ENCODE measurements at regions not wholly inside any gene's neighbourhood (a gene's known extent, or its start where the extent isn't known, plus 50 kb on each side); places are given as distances from the start of the nearest gene placed in this dataset.

- Histone ChIP-seq H3K27ac (ENCODE audit: low read depth, low read length) (no peak overlapping the region), H3K79me2 (ENCODE audit: insufficient read depth, low read length) (no peaks in the 10 kb centered on the region), H3K9ac (ENCODE audit: low read length) (no peak overlapping the region), H3K9me3 (ENCODE audit: insufficient read depth, low read depth, low read length) (no peaks in the 10 kb centered on the region), H3K4me2 (ENCODE audit: low read length) (no peak overlapping the region), H2AFZ (ENCODE audit: low read depth, low read length) (no peak overlapping the region), H3K36me3 (ENCODE audit: insufficient read depth, low read length) (no peaks in the 10 kb centered on the region), H3K27me3 (ENCODE audit: insufficient read depth, low read length) (no peaks in the 10 kb centered on the region), H4K20me1 (ENCODE audit: insufficient read depth, low read length) (no peaks in the 10 kb centered on the region), H3K4me1 (ENCODE audit: insufficient read depth, low read length) (no peaks in the 10 kb centered on the region), H3K4me3 (ENCODE audit: insufficient read depth, low read depth, low read length) (no peak overlapping the region)
- Mint-ChIP-seq H3K4me1 (ENCODE audit: low read depth, unreplicated experiment) (no peaks in the 10 kb centered on the region), H3K27ac (ENCODE audit: unreplicated experiment) (no peak overlapping the region), H3K36me3 (ENCODE audit: low read depth, unreplicated experiment) (no peaks in the 10 kb centered on the region), H3K9me3 (ENCODE audit: unreplicated experiment) (no peaks in the 10 kb centered on the region), H3K4me3 (ENCODE audit: unreplicated experiment) (no peak overlapping the region), H3K27me3 (ENCODE audit: low read depth, unreplicated experiment) (peaks cover 6% of the 10 kb centered on the region)
- TF ChIP-seq EZH2 (IDR thresholded peaks at IDR 0.05; ENCODE audit: insufficient read depth, low read length) (no peak), CTCF (IDR thresholded peaks at IDR 0.05; ENCODE audit: insufficient read depth, low read depth, low read length) (no peak)
- peak; percentile 14 for DNase-seq (ENCODE audit: low read depth)
- FAIRE-seq: no peak
Measured at GRCh38 chr10:121167534-121168243, 316.5 kb downstream of the WDR11 start.

- Histone ChIP-seq H3K4me1 (ENCODE audit: insufficient read depth, low read length) (no peaks in the 10 kb centered on the region), H3K4me3 (ENCODE audit: insufficient read depth, low read depth, low read length) (no peak overlapping the region), H3K27ac (ENCODE audit: low read depth, low read length) (no peak overlapping the region), H3K9me3 (ENCODE audit: insufficient read depth, low read depth, low read length) (no peaks in the 10 kb centered on the region), H3K4me2 (ENCODE audit: low read length) (no peak overlapping the region), H3K79me2 (ENCODE audit: insufficient read depth, low read length) (no peaks in the 10 kb centered on the region), H3K36me3 (ENCODE audit: insufficient read depth, low read length) (no peaks in the 10 kb centered on the region), H3K9ac (ENCODE audit: low read length) (no peak overlapping the region), H3K27me3 (ENCODE audit: insufficient read depth, low read length) (no peaks in the 10 kb centered on the region), H4K20me1 (ENCODE audit: insufficient read depth, low read length) (no peaks in the 10 kb centered on the region), H2AFZ (ENCODE audit: low read depth, low read length) (no peak overlapping the region)
- no peak for FAIRE-seq
- H3K27me3 Mint-ChIP-seq (ENCODE audit: low read depth, unreplicated experiment): peaks cover 8% of the 10 kb centered on the region
- H3K27ac Mint-ChIP-seq (ENCODE audit: unreplicated experiment): no peak overlapping the region
- no peak overlapping the region for H3K4me3 Mint-ChIP-seq (ENCODE audit: unreplicated experiment)
- no peaks in the 10 kb centered on the region for H3K4me1 Mint-ChIP-seq (ENCODE audit: low read depth, unreplicated experiment)
- TF ChIP-seq EZH2 (IDR thresholded peaks at IDR 0.05; ENCODE audit: insufficient read depth, low read length): no peak
- no peaks in the 10 kb centered on the region for H3K9me3 Mint-ChIP-seq (ENCODE audit: unreplicated experiment)
- no peak for DNase-seq (ENCODE audit: low read depth)
- H3K36me3 Mint-ChIP-seq (ENCODE audit: low read depth, unreplicated experiment): no peaks in the 10 kb centered on the region
Measured at GRCh38 chr10:121168545-121169216, 317.5 kb downstream of the WDR11 start.

- no peaks in the 10 kb centered on the region for H3K36me3 ChIP-seq (ENCODE audit: insufficient read depth, low read length)
- H3K27me3 Mint-ChIP-seq (ENCODE audit: low read depth, unreplicated experiment): peaks cover 8% of the 10 kb centered on the region
- H4K20me1 ChIP-seq (ENCODE audit: insufficient read depth, low read length): no peaks in the 10 kb centered on the region
- no peak overlapping the region for H2AFZ ChIP-seq (ENCODE audit: low read depth, low read length)
- no peaks in the 10 kb centered on the region for H3K4me1 Mint-ChIP-seq (ENCODE audit: low read depth, unreplicated experiment)
- TF ChIP-seq CTCF (IDR thresholded peaks at IDR 0.05; ENCODE audit: insufficient read depth, low read depth, low read length) (no peak), EZH2 (IDR thresholded peaks at IDR 0.05; ENCODE audit: insufficient read depth, low read length) (no peak)
- no peak overlapping the region for H3K4me3 ChIP-seq (ENCODE audit: insufficient read depth, low read depth, low read length)
- DNase-seq (ENCODE audit: low read depth): no peak
- H3K27ac ChIP-seq (ENCODE audit: low read depth, low read length): no peak overlapping the region
- H3K27me3 ChIP-seq (ENCODE audit: insufficient read depth, low read length): no peaks in the 10 kb centered on the region
- no peak for FAIRE-seq
- H3K4me1 ChIP-seq (ENCODE audit: insufficient read depth, low read length): no peaks in the 10 kb centered on the region
- no peak overlapping the region for H3K4me2 ChIP-seq (ENCODE audit: low read length)
- H3K4me3 Mint-ChIP-seq (ENCODE audit: unreplicated experiment): no peak overlapping the region
- no peaks in the 10 kb centered on the region for H3K79me2 ChIP-seq (ENCODE audit: insufficient read depth, low read length)
- H3K27ac Mint-ChIP-seq (ENCODE audit: unreplicated experiment): no peak overlapping the region
- H3K9me3 Mint-ChIP-seq (ENCODE audit: unreplicated experiment): no peaks in the 10 kb centered on the region
- H3K36me3 Mint-ChIP-seq (ENCODE audit: low read depth, unreplicated experiment): no peaks in the 10 kb centered on the region
- no peak overlapping the region for H3K9ac ChIP-seq (ENCODE audit: low read length)
- H3K9me3 ChIP-seq (ENCODE audit: insufficient read depth, low read depth, low read length): no peaks in the 10 kb centered on the region
Measured at GRCh38 chr10:121169406-121169805, 318.2 kb downstream of the WDR11 start.

Data from astrocyte (in vitro differentiated cells and primary cell).